IMR-90 (cell line): ENCODE measurements at regions not wholly inside any gene's neighbourhood (a gene's known extent, or its start where the extent isn't known, plus 50 kb on each side); places are given as distances from the start of the nearest gene placed in this dataset.

ENCODE experiments used
- ATAC-seq: fragments of 200-7000 bp; cut with Tn5 transposase; 2 replicates; pipeline ENCODE4 v1.9.1; 2020; ENCODE audit warnings: low read depth, mild to moderate bottlenecking, moderate library complexity
- BruUV-seq: library from RNA; stranded (reverse); fragments of 400-500 nt; replicated peaks from 2 replicates; lab custom pipeline; 2021; lab: Mats Ljungman, UMichigan
- CTCF ChIA-PET: fragments of 300-600 bp; formaldehyde crosslinking; extraction: SDS; loops from one replicate; lab custom pipeline; 2021; ENCODE audit warnings: antibody characterized with exemption; lab: Yijun Ruan, JAX
- POLR2A ChIA-PET: fragments of 300-600 bp; sonication (Branson Sonifier 250); formaldehyde crosslinking; loops from one replicate; lab custom pipeline; 2022; ENCODE audit warnings: antibody characterized with exemption; ENCODE audit not compliant: unreplicated experiment; lab: Charles Lee
- DNase-seq: peaks from one replicate; pipeline ENCODE4 v3.0.0; 2013
- H2AFZ ChIP-seq: replicated peaks from 2 replicates; pipeline ENCODE3; 2013; ENCODE audit warnings: low read length, mild to moderate bottlenecking; ENCODE audit not compliant: poor library complexity
- H2AK5ac ChIP-seq: 2 replicates; pipeline ENCODE4 v1.6.1; 2013; ENCODE audit warnings: low read depth, low read length, inconsistent platforms
- H2AK9ac ChIP-seq: replicated peaks from 2 replicates; pipeline ENCODE3; 2013; ENCODE audit warnings: mild to moderate bottlenecking, low read depth, low read length, moderate library complexity; ENCODE audit not compliant: poor library complexity
- H2BK120ac ChIP-seq: 2 replicates; pipeline ENCODE4 v1.6.1; 2013; ENCODE audit warnings: low read depth, low read length, inconsistent platforms
- H2BK15ac ChIP-seq: 3 replicates; pipeline ENCODE4 v1.6.1; 2013; ENCODE audit warnings: low read depth, low read length, inconsistent platforms
- H2BK20ac ChIP-seq: 2 replicates; pipeline ENCODE4 v1.6.1; 2013; ENCODE audit warnings: low read depth, mild to moderate bottlenecking, inconsistent platforms, low read length, moderate library complexity
- H2BK5ac ChIP-seq: 2 replicates; pipeline ENCODE4 v1.6.1; 2013; ENCODE audit warnings: mild to moderate bottlenecking, low read depth, low read length, inconsistent platforms; ENCODE audit not compliant: poor library complexity, severe bottlenecking
- H3K14ac ChIP-seq: replicated peaks from 2 replicates; pipeline ENCODE4 v1.6.1; 2013; ENCODE audit warnings: low read depth, low read length, inconsistent platforms
- H3K18ac ChIP-seq: 2 replicates; pipeline ENCODE4 v1.6.1; 2013; ENCODE audit warnings: low read depth, low read length, control low read depth
- H3K23ac ChIP-seq: 2 replicates; pipeline ENCODE4 v1.6.1; 2013; ENCODE audit warnings: low read depth, low read length, inconsistent platforms
- H3K27ac ChIP-seq: 2 replicates; pipeline ENCODE4 v1.5.1; 2013; ENCODE audit warnings: mild to moderate bottlenecking, control low read depth, low read length; ENCODE audit not compliant: insufficient read depth
- H3K27me3 ChIP-seq: 2 replicates; pipeline ENCODE4 v1.6.1; 2013; ENCODE audit warnings: low read length; ENCODE audit not compliant: control insufficient read depth, insufficient read depth
- H3K36me3 ChIP-seq: 2 replicates; pipeline ENCODE4 v1.6.1; 2013; ENCODE audit warnings: low read length, mixed read lengths; ENCODE audit not compliant: control insufficient read depth, insufficient read depth
- H3K4ac ChIP-seq: 2 replicates; pipeline ENCODE4 v1.6.1; 2013; ENCODE audit warnings: low read depth, low read length, inconsistent platforms
- H3K4me1 ChIP-seq: 2 replicates; pipeline ENCODE4 v1.6.1; 2013; ENCODE audit warnings: low read length, mixed read lengths; ENCODE audit not compliant: control insufficient read depth, insufficient read depth
- H3K4me2 ChIP-seq: 2 replicates; pipeline ENCODE4 v1.6.1; 2013; ENCODE audit warnings: low read depth, mild to moderate bottlenecking, control low read depth, low read length, moderate library complexity
- H3K4me3 ChIP-seq: 2 replicates; pipeline ENCODE4 v1.5.1; 2013; ENCODE audit warnings: low read depth, mild to moderate bottlenecking, control low read depth, low read length, moderate library complexity; ENCODE audit not compliant: insufficient read depth
- H3K56ac ChIP-seq: 2 replicates; pipeline ENCODE4 v1.6.1; 2013; ENCODE audit warnings: low read length, inconsistent platforms; ENCODE audit not compliant: insufficient read depth; ENCODE audit errors: extremely low read depth
- H3K79me1 ChIP-seq, 2 experiments: 2 replicates each; pipeline ENCODE4 v1.6.1; 2013; ENCODE audit warnings: low read length in 2 of 2, inconsistent platforms in 1 of 2, low read depth in 1 of 2
- H3K9ac ChIP-seq: 2 replicates; pipeline ENCODE4 v1.6.1; 2013; ENCODE audit warnings: low read depth, low read length, control low read depth
- H3K9me1 ChIP-seq: 2 replicates; pipeline ENCODE4 v1.6.1; 2013; ENCODE audit warnings: low read length, inconsistent platforms; ENCODE audit not compliant: insufficient read depth
- H3K9me3 ChIP-seq: 2 replicates; pipeline ENCODE4 v1.6.1; 2013; ENCODE audit warnings: low read length; ENCODE audit not compliant: control insufficient read depth, insufficient read depth
- H4K20me1 ChIP-seq: 2 replicates; pipeline ENCODE4 v1.6.1; 2013; ENCODE audit warnings: low read length, inconsistent platforms; ENCODE audit not compliant: insufficient read depth
- H4K5ac ChIP-seq: 2 replicates; pipeline ENCODE4 v1.6.1; 2013; ENCODE audit warnings: mild to moderate bottlenecking, low read depth, low read length, control low read depth
- H4K8ac ChIP-seq, 2 experiments: 2 replicates each; pipeline ENCODE4 v1.6.1; 2013; ENCODE audit warnings: low read depth in 2 of 2, low read length in 2 of 2, control low read depth in 1 of 2, inconsistent platforms in 1 of 2
- H4K91ac ChIP-seq: 2 replicates; pipeline ENCODE4 v1.6.1; 2013; ENCODE audit warnings: low read depth, low read length, inconsistent platforms; ENCODE audit not compliant: insufficient read depth
- BHLHE40 ChIP-seq: fragments of 150-350 bp; IDR thresholded peaks from 2 replicates; pipeline ENCODE4 v1.6.1; 2016; ENCODE audit warnings: mild to moderate bottlenecking, low read depth, low read length
- CEBPB ChIP-seq: IDR thresholded peaks from 2 replicates; pipeline ENCODE4 v1.6.1; 2012; ENCODE audit warnings: low read depth, low read length, improper control_type of control experiment
- CHD1 ChIP-seq: IDR thresholded peaks from 2 replicates; pipeline ENCODE4 v1.6.1; 2012; ENCODE audit warnings: low read depth, low read length, improper control_type of control experiment
- CTCF ChIP-seq: conservative IDR thresholded peaks from 2 replicates; pipeline ENCODE4 v1.5.1; 2012; ENCODE audit warnings: mild to moderate bottlenecking, low read depth, low read length, improper control_type of control experiment
- ELK1 ChIP-seq: fragments of 150-350 bp; IDR thresholded peaks from 2 replicates; pipeline ENCODE4 v1.6.1; 2016; ENCODE audit warnings: low read depth, mild to moderate bottlenecking, low read length, moderate library complexity, borderline replicate concordance
- FOS ChIP-seq: fragments of 150-350 bp; IDR thresholded peaks from 2 replicates; pipeline ENCODE4 v1.6.1; 2016; ENCODE audit warnings: low read depth, low read length
- MAFK ChIP-seq: IDR thresholded peaks from 2 replicates; pipeline ENCODE4 v1.6.1; 2012; ENCODE audit warnings: low read depth, low read length, improper control_type of control experiment
- MAZ ChIP-seq: IDR thresholded peaks from 2 replicates; pipeline ENCODE4 v1.6.1; 2012; ENCODE audit warnings: low read depth, mild to moderate bottlenecking, low read length, improper control_type of control experiment, moderate library complexity, borderline replicate concordance
- MXI1 ChIP-seq: IDR thresholded peaks from 2 replicates; pipeline ENCODE4 v1.6.1; 2012; ENCODE audit warnings: low read depth, mild to moderate bottlenecking, low read length, moderate library complexity, borderline replicate concordance
- NFE2L2 ChIP-seq: fragments of 150-350 bp; IDR thresholded peaks from 2 replicates; pipeline ENCODE4 v1.6.1; 2016; ENCODE audit warnings: low read depth, mild to moderate bottlenecking, low read length
- POLR2A ChIP-seq: IDR thresholded peaks from 2 replicates; pipeline ENCODE4 v1.6.1; 2012; ENCODE audit warnings: mild to moderate bottlenecking, low read depth, low read length
- RAD21 ChIP-seq: IDR thresholded peaks from 2 replicates; pipeline ENCODE4 v1.6.1; 2012; ENCODE audit warnings: low read length, improper control_type of control experiment
- RCOR1 ChIP-seq: IDR thresholded peaks from 2 replicates; pipeline ENCODE4 v1.6.1; 2012; ENCODE audit warnings: mild to moderate bottlenecking, low read length, improper control_type of control experiment; ENCODE audit not compliant: insufficient replicate concordance
- RFX5 ChIP-seq: IDR thresholded peaks from 2 replicates; pipeline ENCODE4 v1.8.0; 2012; ENCODE audit warnings: low read depth, mild to moderate bottlenecking, low read length, moderate library complexity
- SMC3 ChIP-seq: fragments of 150-350 bp; IDR thresholded peaks from 2 replicates; pipeline ENCODE4 v1.6.1; 2016; ENCODE audit warnings: low read depth, mild to moderate bottlenecking, antibody characterized with exemption, low read length, moderate library complexity
- dilution Hi-C: fragments of 300-500 bp; cut with HindIII; formaldehyde crosslinking; loops from one replicate; pipeline ENCODE4 v1.14.3; 2018; ENCODE audit warnings: low sequenced_read_pairs; ENCODE audit not compliant: unreplicated experiment
- in situ Hi-C: fragments of 300-500 bp; cut with MboI; formaldehyde crosslinking; loops from 3 replicates; pipeline ENCODE4 v1.14.3; 2019; ENCODE audit warnings: low sequenced_read_pairs, inconsistent platforms, mixed read lengths
- intact Hi-C: fragments of 100-400 bp; cut with micrococcal nuclease; formaldehyde crosslinking; loops from 2 replicates; pipeline ENCODE4 v1.10.0; 2022
- TF ChIP-seq, protein P1 (sequence below): fragments of 150-350 bp; IDR thresholded peaks from 2 replicates; pipeline ENCODE4 v1.6.1; 2017; ENCODE audit warnings: mild to moderate bottlenecking, antibody characterized with exemption, low read length, low read depth

DNA sequence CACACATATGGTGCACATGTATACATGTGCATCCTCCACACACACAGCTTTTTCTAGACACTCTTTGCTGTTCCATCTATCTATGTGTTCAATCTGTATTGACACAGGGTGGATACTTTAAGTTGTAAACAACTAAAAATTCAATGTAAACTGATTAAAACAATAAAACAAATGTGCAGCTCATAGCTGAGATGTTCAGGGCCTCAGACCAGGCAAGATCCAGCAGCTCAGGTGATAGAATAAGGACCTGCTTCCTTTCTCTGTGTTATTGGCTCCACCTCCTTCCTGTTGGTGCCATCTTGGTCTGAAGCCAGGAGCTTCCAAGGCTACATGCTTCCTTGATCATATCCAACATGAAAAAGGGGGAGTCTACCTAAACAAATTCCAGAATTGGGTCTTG, 158.1 kb upstream of the RFLNA start:
- Histone ChIP-seq H3K27me3 (peaks cover 10% of the 10 kb centered on the region), H3K27ac (no peak overlapping the region), H3K14ac (no peak overlapping the region), H2BK20ac (no peak overlapping the region), H3K9me3 (peaks cover 4% of the 10 kb centered on the region), H3K36me3 (no peaks in the 10 kb centered on the region), H2BK15ac (no peak overlapping the region), H3K4me3 (no peak overlapping the region), H2AK9ac (no peak overlapping the region), H4K91ac (no peak overlapping the region), H2BK5ac (no peak overlapping the region), H2AK5ac (no peak overlapping the region), H3K4me2 (no peak overlapping the region), H3K79me1 (no peaks in the 10 kb centered on the region), H4K20me1 (no peaks in the 10 kb centered on the region), H3K9ac (no peak overlapping the region), H2BK120ac (no peak overlapping the region), H2AFZ (no peak overlapping the region), H3K18ac (no peak overlapping the region), H3K9me1 (no peaks in the 10 kb centered on the region), H3K56ac (no peak overlapping the region), H3K4me1 (no peaks in the 10 kb centered on the region), H4K8ac (no peak overlapping the region), H4K5ac (no peak overlapping the region), H3K4ac (no peak overlapping the region), H3K23ac (no peak overlapping the region)
- dilution Hi-C loops (no loop called here), in situ Hi-C loops (no loop called here), intact Hi-C loops (no loop called here)
- ChIA-PET CTCF (no interaction called here), POLR2A (no interaction called here)
- ATAC-seq = no peak
- DNase-seq = no peak
- no peak for TF ChIP-seq FOS
- no peak for TF ChIP-seq NFE2L2
- TF ChIP-seq CEBPB = no peak
- TF ChIP-seq MAFK = no peak
- TF ChIP-seq, protein P1, sequence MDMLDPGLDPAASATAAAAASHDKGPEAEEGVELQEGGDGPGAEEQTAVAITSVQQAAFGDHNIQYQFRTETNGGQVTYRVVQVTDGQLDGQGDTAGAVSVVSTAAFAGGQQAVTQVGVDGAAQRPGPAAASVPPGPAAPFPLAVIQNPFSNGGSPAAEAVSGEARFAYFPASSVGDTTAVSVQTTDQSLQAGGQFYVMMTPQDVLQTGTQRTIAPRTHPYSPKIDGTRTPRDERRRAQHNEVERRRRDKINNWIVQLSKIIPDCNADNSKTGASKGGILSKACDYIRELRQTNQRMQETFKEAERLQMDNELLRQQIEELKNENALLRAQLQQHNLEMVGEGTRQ = no peak
- no peak for TF ChIP-seq RCOR1
- TF ChIP-seq CTCF = no peak
- TF ChIP-seq BHLHE40 = no peak
- TF ChIP-seq CHD1 = no peak
- TF ChIP-seq RAD21 = no peak
- TF ChIP-seq ELK1 = no peak
- TF ChIP-seq RFX5 = no peak
- no peak for TF ChIP-seq MXI1
- no peak for TF ChIP-seq SMC3
- no peak for TF ChIP-seq POLR2A
- TF ChIP-seq MAZ = no peak
- BruUV-seq = no TSS peak
